Thyroid gland (tissue), 4 donors: ENCODE measurements at regions not wholly inside any gene's neighbourhood (a gene's known extent, or its start where the extent isn't known, plus 50 kb on each side); places are given as distances from the start of the nearest gene placed in this dataset.

Experiments
- DNase-seq, 2 donors: peaks; one replicate each; pipeline ENCODE4 v3.0.0-alpha.2; 2019
- H3K27ac ChIP-seq, 3 donors: fragments of 200-600 bp; sonication (generic); 1 replicate in 2 of 3; 2 replicates in 1 of 3; pipeline ENCODE4 v1.5.1; 2016 to 2019; ENCODE audit warnings: mild to moderate bottlenecking in 1 of 3, moderate library complexity in 1 of 3
- H3K27me3 ChIP-seq: fragments of 200-600 bp; sonication (generic); one replicate; pipeline ENCODE4 v1.5.1; 2019
- H3K36me3 ChIP-seq, 2 donors: fragments of 200-600 bp; sonication (generic); one replicate each; pipeline ENCODE4 v1.5.1; 2016 to 2019
- H3K4me1 ChIP-seq, 2 donors: fragments of 200-600 bp; sonication (generic); one replicate each; pipeline ENCODE4 v1.5.1; 2017 to 2019
- H3K4me3 ChIP-seq, 3 donors: fragments of 200-600 bp; sonication (generic); replicated peaks in 1 of 3; 1 replicate in 2 of 3; 2 replicates in 1 of 3; pipeline ENCODE4 v1.5.1; 2016; ENCODE audit warnings: mild to moderate bottlenecking in 1 of 3
- H3K9me3 ChIP-seq: fragments of 200-600 bp; sonication (generic); one replicate; pipeline ENCODE4 v1.5.1; 2017
- POLR2A ChIP-seq, 2 donors: fragments of 450-650 bp; IDR thresholded peaks; one replicate each; pipeline ENCODE4 v1.6.1; 2017; ENCODE audit warnings: antibody characterized with exemption in 2 of 2, mild to moderate bottlenecking in 2 of 2, moderate library complexity in 1 of 2
- WGBS, 2 donors: methylation state at CpG; one replicate each; pipeline ENCODE4 v1.1.5; 2017; 5-methylcytosine and 5-hydroxymethylcytosine counted together
- intact Hi-C: fragments of 100-400 bp; cut with DNase I; formaldehyde crosslinking; loops from one replicate; pipeline ENCODE4 v1.15.1; 2023
- TF ChIP-seq, protein P1 (sequence below), 6 experiments: fragments of 200-600 bp in 3 of 6; fragments of 450-650 bp in 3 of 6; sonication (generic) in 3 of 6; IDR thresholded peaks; one replicate each; pipeline ENCODE4 v1.5.1; 2016 to 2019; ENCODE audit warnings: antibody characterized with exemption in 6 of 6, mild to moderate bottlenecking in 2 of 6, inconsistent platforms in 1 of 6, moderate library complexity in 1 of 6

GRCh38 chr18:39872651-39873050 is 2082.4 kb upstream of the PIK3C3 start:
- H3K27ac ChIP-seq = no peak overlapping the region
- no peaks in the 10 kb centered on the region for H3K9me3 ChIP-seq
- intact Hi-C loops = no loop called here
- TF ChIP-seq POLR2A (IDR thresholded peaks at IDR 0.05) = no peak
- TF ChIP-seq, protein P1, sequence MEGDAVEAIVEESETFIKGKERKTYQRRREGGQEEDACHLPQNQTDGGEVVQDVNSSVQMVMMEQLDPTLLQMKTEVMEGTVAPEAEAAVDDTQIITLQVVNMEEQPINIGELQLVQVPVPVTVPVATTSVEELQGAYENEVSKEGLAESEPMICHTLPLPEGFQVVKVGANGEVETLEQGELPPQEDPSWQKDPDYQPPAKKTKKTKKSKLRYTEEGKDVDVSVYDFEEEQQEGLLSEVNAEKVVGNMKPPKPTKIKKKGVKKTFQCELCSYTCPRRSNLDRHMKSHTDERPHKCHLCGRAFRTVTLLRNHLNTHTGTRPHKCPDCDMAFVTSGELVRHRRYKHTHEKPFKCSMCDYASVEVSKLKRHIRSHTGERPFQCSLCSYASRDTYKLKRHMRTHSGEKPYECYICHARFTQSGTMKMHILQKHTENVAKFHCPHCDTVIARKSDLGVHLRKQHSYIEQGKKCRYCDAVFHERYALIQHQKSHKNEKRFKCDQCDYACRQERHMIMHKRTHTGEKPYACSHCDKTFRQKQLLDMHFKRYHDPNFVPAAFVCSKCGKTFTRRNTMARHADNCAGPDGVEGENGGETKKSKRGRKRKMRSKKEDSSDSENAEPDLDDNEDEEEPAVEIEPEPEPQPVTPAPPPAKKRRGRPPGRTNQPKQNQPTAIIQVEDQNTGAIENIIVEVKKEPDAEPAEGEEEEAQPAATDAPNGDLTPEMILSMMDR (IDR thresholded peaks at IDR 0.05) = no peak
- H3K4me1 ChIP-seq = peaks cover 6 to 8% of the 10 kb centered on the region in 2 donors
- no peak for DNase-seq
- H3K36me3 ChIP-seq = no peaks in the 10 kb centered on the region
- WGBS, 2 donors = 81 to 92% methylated on average over 1 of the region's 1 CpG
- H3K4me3 ChIP-seq = no peak overlapping the region
- no peaks in the 10 kb centered on the region for H3K27me3 ChIP-seq

DNA sequence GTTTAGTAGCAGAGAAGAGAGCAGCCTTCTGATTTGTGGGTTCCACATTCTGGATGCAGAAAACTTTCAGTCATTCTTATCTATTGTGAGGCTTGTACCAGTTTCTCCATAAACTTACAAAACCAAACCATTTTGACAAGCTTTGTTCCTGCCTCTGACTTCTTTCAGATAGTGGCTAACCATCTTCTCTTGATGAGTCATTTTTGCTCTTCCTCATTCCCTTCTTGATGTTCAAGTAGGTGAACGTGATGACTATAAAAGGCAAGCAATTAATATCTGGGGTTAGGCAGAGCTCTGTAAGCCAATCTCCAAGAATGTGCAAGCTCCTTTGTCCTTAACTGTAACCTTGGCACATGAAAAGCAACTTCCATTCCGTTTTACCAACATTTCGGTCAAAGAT is 2083.1 kb upstream of the PIK3C3 start:
- TF ChIP-seq POLR2A (IDR thresholded peaks at IDR 0.05) = no peak
- TF ChIP-seq, protein P1 (IDR thresholded peaks at IDR 0.05) = no peak
- Histone ChIP-seq H3K27me3 (no peaks in the 10 kb centered on the region), H3K27ac (no peak overlapping the region), H3K9me3 (no peaks in the 10 kb centered on the region), H3K4me1 (peaks cover 7 to 8% of the 10 kb centered on the region in 2 donors), H3K36me3 (no peaks in the 10 kb centered on the region), H3K4me3 (no peak overlapping the region)
- intact Hi-C loops = no loop called here
- 89 to 92% methylated on average over 3 of the region's 3 CpGs for WGBS, 2 donors
- DNase-seq = no peak

GRCh38 chr18:39870591-39870990 is 2084.4 kb upstream of the PIK3C3 start:
- Histone ChIP-seq H3K27me3 (no peaks in the 10 kb centered on the region), H3K36me3 (no peaks in the 10 kb centered on the region), H3K4me1 (peaks cover 12 to 22% of the 10 kb centered on the region in 2 donors), H3K27ac (peak overlapping the region; percentile 0 to 66 (median 37)), H3K4me3 (no peak overlapping the region), H3K9me3 (no peaks in the 10 kb centered on the region)
- TF ChIP-seq, protein P1 (IDR thresholded peaks at IDR 0.05) = no peak
- no peak for TF ChIP-seq POLR2A (IDR thresholded peaks at IDR 0.05)
- WGBS, 2 donors = 29 to 41% methylated on average over 3 of the region's 3 CpGs
- intact Hi-C loops = no loop called here
- DNase-seq = no peak

DNA sequence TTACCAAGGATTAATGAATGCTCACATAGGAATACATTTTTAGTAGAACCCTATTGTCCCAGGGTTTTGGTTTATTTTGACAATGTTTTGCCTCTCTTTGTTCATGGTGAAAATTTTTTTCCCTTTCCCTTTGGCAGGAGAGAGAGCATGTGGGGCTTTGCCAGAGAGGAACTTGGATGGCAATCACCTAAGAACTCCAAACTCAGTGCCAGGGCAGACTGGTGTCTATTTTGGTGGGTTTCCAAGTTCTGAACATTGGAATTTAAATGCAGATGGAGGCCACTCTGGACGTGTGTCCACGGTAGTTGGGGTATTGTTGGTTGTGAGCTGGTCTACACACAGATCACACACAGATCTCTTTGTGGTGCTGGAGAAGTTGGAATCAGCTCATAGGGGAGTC is 2091.1 kb upstream of the PIK3C3 start:
- Histone ChIP-seq H3K9me3 (no peaks in the 10 kb centered on the region), H3K36me3 (no peaks in the 10 kb centered on the region), H3K27ac (no peak overlapping the region), H3K4me1 (peaks cover 6 to 14% of the 10 kb centered on the region in 2 donors), H3K27me3 (no peaks in the 10 kb centered on the region), H3K4me3 (no peak overlapping the region)
- no peak for TF ChIP-seq POLR2A (IDR thresholded peaks at IDR 0.05)
- TF ChIP-seq, protein P1 (IDR thresholded peaks at IDR 0.05) = no peak
- intact Hi-C loops = no loop called here
- WGBS, 2 donors = 31 to 61% methylated on average over 2 of the region's 2 CpGs
- peak in 1 of 2 donors; percentile 11 for DNase-seq

GRCh38 chr18:39862341-39862740 is 2092.7 kb upstream of the PIK3C3 start:
- Histone ChIP-seq H3K4me3 (no peak overlapping the region), H3K9me3 (no peaks in the 10 kb centered on the region), H3K4me1 (peaks cover 6 to 14% of the 10 kb centered on the region in 2 donors), H3K27me3 (no peaks in the 10 kb centered on the region), H3K36me3 (no peaks in the 10 kb centered on the region), H3K27ac (no peak overlapping the region)
- TF ChIP-seq, protein P1 (IDR thresholded peaks at IDR 0.05) = no peak
- 93 to 98% methylated on average over 2 of the region's 2 CpGs for WGBS, 2 donors
- DNase-seq = no peak
- intact Hi-C loops = no loop called here
